ENCODE measurements at regions not wholly inside any gene's neighbourhood (a gene's known extent, or its start where the extent isn't known, plus 50 kb on each side); places are given as distances from the start of the nearest gene placed in this dataset.

DNA sequence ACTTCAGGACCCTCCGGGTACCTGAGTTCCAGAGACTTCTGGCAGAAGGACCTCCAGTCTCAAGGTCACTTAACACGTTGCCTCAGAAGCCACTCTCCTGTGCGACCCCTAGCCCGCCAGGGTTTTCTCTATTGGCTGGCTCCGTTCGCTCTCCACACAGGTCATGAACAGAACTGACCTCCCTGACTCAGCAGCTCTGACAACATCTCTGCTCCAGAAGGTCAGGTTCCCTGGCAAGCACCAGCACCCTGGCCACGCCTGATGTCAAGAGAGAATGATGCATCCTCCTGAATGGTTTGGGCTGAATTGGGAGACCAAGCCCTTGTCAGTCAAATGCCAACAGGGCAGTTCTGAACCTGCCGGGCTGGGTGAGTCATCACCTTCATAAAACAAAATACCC lies 84.3 kb upstream of the TMEM45B start:
- no peaks in the 10 kb centered on the region for H3K27me3 ChIP-seq (ENCODE audit: insufficient read depth, low read length)
- no peak overlapping the region for H3K9ac ChIP-seq (ENCODE audit: extremely low read depth, insufficient read length, low read length)
- no peak overlapping the region for H3K23ac ChIP-seq (ENCODE audit: insufficient read length, low read depth, low read length)
- Mint-ChIP-seq H3K36me3 (ENCODE audit: insufficient read depth in 1 of 3, low read depth in 3 of 3) (no peaks in the 10 kb centered on the region), H3K27me3 (ENCODE audit: low read depth) (peaks cover 4% of the 10 kb centered on the region), H3K9me3 (no peaks in the 10 kb centered on the region), H3K4me3 (no peak overlapping the region), H3K4me1 (no peaks in the 10 kb centered on the region), H3K27ac (no peak overlapping the region)
- no peaks in the 10 kb centered on the region for H3K9me3 ChIP-seq (ENCODE audit: control insufficient read depth, low read depth, low read length)
- no peaks in the 10 kb centered on the region for H3K23me2 ChIP-seq (ENCODE audit: insufficient read length, low read depth, low read length, poor library complexity, severe bottlenecking)
- no peak overlapping the region for H3K14ac ChIP-seq (ENCODE audit: insufficient read depth, low read length)
- no peak overlapping the region for H2BK20ac ChIP-seq (ENCODE audit: low read depth, low read length, poor library complexity, severe bottlenecking)
- no peak overlapping the region for H2BK120ac ChIP-seq (ENCODE audit: low read depth, low read length, poor library complexity, severe bottlenecking)
- no peak overlapping the region for H3K4ac ChIP-seq (ENCODE audit: low read depth, low read length)
- no peak overlapping the region for H3K4me2 ChIP-seq (ENCODE audit: insufficient read depth, insufficient read length, low read length)
- no peak overlapping the region for H4K5ac ChIP-seq (ENCODE audit: insufficient read length, low read depth, low read length)
- no peak overlapping the region for H2BK15ac ChIP-seq (ENCODE audit: low read depth, low read length)
- no peak overlapping the region for H4K8ac ChIP-seq (replicated peaks; ENCODE audit: insufficient read length, low read depth, low read length)
- no peak overlapping the region for H4K91ac ChIP-seq (ENCODE audit: insufficient read length, low read depth, low read length)
- H2BK5ac ChIP-seq (ENCODE audit: insufficient read length, low read length) = no peak overlapping the region
- H2AFZ ChIP-seq (ENCODE audit: low read length) = no peak overlapping the region
- TF ChIP-seq, protein P1, sequence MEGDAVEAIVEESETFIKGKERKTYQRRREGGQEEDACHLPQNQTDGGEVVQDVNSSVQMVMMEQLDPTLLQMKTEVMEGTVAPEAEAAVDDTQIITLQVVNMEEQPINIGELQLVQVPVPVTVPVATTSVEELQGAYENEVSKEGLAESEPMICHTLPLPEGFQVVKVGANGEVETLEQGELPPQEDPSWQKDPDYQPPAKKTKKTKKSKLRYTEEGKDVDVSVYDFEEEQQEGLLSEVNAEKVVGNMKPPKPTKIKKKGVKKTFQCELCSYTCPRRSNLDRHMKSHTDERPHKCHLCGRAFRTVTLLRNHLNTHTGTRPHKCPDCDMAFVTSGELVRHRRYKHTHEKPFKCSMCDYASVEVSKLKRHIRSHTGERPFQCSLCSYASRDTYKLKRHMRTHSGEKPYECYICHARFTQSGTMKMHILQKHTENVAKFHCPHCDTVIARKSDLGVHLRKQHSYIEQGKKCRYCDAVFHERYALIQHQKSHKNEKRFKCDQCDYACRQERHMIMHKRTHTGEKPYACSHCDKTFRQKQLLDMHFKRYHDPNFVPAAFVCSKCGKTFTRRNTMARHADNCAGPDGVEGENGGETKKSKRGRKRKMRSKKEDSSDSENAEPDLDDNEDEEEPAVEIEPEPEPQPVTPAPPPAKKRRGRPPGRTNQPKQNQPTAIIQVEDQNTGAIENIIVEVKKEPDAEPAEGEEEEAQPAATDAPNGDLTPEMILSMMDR (conservative IDR thresholded peaks at IDR 0.05) = no peak
- no peak overlapping the region for H3T11ph ChIP-seq (ENCODE audit: low read length)
- no peak overlapping the region for H3K18ac ChIP-seq (ENCODE audit: insufficient read length, low read depth, low read length)
- no peaks in the 10 kb centered on the region for H3K79me1 ChIP-seq (ENCODE audit: insufficient read depth, low read depth, low read length, poor library complexity, severe bottlenecking)
- no peak for DNase-seq
- no peak overlapping the region for H3K56ac ChIP-seq (ENCODE audit: insufficient read length, low read depth, low read length)
- no peak overlapping the region for H2BK12ac ChIP-seq (ENCODE audit: insufficient read length, low read depth, low read length)
- no CpG with 5 or more reads among the region's 8 CpGs for WGBS (ENCODE audit: extremely low coverage, insufficient read length, low lambda C conversion rate)
- H3K27ac ChIP-seq (ENCODE audit: insufficient read length, low read depth, low read length) = no peak overlapping the region
- no peaks in the 10 kb centered on the region for H4K20me1 ChIP-seq (ENCODE audit: control insufficient read depth, insufficient read depth, insufficient read length)
- no peaks in the 10 kb centered on the region for H3K79me2 ChIP-seq (ENCODE audit: insufficient read depth, low read length)
- no peak overlapping the region for H2AK5ac ChIP-seq (ENCODE audit: insufficient read length, low read length)
- H3K4me1 ChIP-seq (ENCODE audit: insufficient read depth, low read length) = no peaks in the 10 kb centered on the region
